ENCODE measurements at regions not wholly inside any gene's neighbourhood (a gene's known extent, or its start where the extent isn't known, plus 50 kb on each side); places are given as distances from the start of the nearest gene placed in this dataset.

DNA sequence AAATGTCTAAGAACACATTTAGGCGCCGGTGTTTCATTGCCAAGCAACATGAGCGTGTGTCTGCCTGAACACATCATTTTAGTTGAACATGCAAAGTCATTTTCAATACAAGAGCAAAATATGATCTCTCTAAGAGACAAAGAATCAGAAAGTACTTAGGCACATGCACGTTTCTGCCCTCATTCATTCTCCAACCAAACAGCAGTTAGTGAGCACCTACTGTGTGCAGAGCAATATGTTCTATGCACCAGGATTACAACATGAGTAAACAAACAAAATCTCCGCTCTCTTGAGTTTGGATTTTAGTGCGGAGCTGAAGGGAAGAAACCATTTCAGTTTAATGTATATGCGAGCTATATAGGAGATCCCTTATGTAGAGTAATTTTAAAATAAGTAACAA lies 71.6 kb upstream of the KLF6 start:
- DNase-seq, result no peak

DNA sequence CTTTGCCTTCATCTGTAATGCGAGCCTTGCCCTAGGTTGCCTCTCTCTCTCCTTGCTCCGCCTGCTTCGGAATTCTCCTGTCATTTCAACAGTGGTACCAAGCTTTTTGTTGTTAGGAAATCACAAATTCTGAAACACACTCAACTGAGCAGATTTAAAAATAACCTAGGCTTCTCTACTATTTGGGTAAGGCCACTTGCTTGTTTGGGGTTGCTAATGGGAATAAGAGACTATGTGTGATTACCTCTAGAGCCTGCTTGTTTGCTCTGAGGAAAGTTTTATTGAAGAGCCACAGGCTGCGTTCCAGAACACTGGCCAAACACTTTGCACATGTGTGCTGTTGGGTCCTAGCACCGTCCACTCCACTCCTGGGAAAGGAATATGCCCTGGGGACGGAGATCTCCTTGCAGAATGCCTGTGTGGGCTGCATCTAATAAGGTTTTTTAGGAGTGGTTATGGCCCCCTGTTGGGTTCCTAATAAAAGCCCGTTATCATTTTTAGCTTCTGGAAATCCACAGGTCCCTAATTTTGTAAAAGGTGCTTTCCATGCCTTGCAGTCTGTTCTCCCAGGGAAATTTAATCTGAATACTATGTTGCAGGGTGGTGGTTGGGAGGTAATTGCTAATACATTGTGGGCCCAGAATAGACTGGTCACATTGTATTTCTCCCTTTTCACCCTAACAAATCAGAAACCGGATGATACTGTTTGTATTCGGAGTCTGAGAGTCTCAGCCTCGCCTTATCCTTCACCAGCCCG lies 68.7 kb upstream of the KLF6 start:
- DNase-seq, result no peak

- no peak for DNase-seq
These were observed 68.0 kb upstream of the KLF6 start for GRCh38 chr10:3853016-3853415.

DNA sequence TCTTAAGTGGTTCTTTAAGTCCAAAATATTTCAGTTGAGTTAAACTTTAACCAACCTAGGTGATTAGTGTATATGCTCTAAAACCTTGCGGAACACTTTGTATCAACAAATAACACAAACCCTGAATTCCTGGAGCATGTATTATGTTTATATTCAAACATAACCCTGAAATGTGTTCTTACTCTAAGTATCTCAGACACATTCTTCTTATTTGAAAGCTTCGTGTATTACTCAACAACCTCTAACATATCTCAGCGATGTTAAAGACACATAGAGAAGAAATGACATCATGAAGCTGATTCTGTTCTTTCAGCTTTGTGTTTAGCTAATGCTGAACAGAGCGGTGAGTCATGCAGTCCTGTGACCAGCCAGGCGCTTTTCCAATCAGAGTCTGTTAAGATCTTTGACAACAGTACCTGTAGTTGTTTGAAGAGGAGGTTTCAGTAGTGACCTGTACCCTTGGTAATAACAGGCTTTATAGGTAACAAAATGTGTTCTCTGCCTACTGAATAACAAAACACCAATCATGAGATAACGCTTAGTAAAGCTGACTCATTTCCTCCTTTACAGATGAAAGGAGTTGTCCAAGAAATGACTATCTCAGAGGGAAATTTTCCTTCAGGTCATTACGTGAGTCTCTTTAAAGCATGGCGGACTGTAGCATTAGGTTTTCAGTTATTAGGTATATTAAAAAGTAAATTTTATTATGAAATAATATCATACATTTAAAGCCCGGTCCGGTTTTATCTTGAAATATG lies 67.3 kb upstream of the KLF6 start:
- peak; percentile 29 to 86 (median 56) for DNase-seq

- no peak for DNase-seq
These were observed 66.3 kb upstream of the KLF6 start for GRCh38 chr10:3850999-3851937.

GRCh38 chr10:3848775-3849635 lies 64.0 kb upstream of the KLF6 start:
- no peak for DNase-seq

DNA sequence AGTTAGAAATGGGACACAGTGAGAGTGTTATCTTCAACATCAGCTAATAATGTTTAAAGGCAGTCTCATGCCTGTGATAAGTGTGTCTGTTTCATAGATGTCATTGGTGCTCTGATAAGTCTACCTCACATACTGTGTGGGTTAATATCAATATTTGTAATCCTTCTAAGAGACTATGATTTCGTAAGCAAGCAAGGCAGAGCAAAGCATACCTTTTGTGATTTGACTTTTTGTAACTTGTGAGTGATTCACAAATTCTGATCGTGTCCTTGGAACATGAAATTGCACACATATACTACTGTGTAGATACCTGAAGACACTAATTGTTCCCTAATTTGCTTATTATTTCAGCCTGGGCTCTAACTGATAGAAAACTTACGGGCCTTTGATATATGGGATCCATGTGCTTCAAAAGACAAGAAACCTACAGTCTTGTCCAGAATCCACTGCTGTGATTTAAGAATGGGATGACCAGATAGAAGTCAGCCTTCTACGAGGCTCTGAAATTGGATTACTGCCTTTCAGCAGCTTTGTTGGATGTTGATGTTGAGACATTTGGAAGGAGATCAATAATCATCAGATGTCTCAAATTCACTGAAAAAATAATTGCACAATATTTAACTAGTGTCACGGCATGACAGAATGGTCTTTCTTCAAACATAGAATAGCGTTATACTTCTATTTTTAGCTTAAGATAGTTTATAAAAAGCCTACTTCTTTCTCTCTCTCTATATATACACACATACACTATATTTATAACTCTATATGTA lies 63.2 kb upstream of the KLF6 start:
- no peak for DNase-seq

DNA sequence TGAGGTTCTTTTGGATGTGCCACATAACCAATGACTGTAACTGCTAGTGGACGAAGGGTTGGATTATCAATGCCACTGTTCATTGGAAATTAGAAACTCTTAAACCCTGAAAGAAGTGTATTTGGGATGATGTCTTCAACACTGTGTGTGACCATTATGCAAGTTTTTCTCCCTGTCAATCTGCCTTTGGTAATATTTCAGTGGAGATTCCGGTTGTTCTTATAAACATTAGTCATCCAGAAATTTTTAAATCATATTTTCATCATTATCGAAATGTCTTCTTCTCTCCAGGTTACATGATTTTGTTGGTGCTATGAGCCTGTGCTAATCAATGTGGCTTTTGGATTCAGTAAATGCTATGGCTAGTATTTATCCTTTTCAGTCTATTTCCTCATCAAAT lies 61.7 kb upstream of the KLF6 start:
- DNase-seq, result no peak

- no peak for DNase-seq
These were observed 59.5 kb upstream of the KLF6 start for GRCh38 chr10:3844491-3845025.

DNA sequence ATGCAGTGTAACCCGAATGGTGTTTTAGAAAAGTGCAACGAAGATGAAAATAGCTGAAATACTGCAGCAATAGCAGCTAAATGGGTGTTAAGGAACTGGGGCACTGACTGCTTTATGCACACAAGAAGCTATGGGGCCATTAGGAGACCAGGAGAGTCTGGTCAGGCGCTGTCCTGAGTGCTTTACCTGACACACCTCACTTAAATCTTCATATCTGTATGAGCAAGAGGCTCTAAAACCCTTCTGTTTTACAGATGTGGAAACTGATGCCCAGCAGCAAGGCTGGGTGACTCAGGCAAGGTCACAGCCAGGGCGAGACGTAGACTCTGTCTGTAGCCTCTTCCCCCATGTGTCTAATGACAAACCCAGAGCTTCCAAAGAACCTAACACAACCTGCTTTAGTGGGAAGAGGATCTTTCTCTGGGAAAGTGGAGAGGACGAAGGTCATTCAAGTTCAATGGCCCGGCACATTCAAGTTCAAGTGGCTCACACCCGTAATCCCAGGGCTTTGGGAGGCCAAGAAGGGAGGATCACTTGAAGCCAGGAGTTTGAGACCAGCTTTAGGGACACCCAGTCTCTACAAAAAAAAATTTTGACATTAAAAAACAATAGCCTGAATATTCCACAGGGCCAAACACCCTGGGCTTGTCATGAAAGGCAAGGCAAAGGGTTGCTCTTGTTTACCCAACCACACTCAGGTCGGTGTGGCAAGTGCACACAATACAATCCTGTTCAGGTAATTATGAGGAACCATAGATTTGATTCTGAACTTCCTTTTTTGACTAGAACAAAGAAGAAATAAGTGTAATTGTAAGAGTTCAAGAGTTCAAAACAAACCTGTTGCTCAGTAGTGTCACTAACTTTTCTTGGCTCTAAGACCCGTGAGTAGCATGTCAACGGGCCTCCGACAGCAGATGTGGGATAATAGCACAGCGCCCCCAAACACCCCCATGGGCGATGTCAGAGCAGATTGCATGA lies 53.7 kb upstream of the KLF6 start:
- no peak for DNase-seq

GRCh38 chr10:3837647-3838459 lies 52.8 kb upstream of the KLF6 start:
- DNase-seq, result no peak

- peak in 1 of 5 donors; percentile 40 for DNase-seq
These were observed 51.3 kb upstream of the KLF6 start for GRCh38 chr10:3836222-3836820.

DNA sequence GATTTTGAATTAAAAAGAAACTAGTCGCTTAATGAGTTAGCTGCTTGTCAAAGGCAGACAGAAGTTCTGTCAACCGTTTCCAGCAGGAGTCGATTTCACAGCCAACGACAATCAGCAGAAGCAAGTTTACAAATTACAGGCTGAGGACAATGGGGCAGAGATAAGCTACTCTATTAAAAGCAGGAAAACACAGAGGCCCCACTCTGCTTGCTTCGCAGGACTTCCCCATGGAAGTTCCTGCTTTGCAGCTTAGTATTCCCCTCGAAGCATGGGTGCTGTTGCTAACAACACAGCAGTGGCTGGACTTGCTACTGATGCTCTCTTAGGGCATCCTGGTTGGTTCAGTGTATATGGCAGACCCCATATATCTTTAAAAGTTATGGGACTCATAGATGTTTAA lies 50.8 kb upstream of the KLF6 start:
- DNase-seq, result no peak

DNA sequence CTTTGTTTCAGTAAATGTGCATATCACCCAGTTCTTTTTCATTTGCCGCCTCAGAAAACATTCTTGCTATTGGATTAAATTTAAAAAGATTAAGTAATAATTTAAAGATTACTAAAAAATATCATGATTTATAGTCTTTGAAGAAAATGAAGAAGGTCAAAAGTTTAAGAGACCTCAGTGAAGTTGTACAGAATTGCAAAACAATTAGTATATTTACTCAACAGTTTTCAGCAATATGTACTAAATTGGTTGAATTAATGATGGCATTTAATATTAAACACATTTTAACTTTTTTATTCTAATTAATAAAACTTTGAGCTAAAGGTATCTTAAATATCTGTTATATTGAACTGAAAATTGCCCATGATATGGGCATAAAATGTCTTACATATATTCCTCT lies 49.9 kb upstream of the KLF6 start:
- no peak for DNase-seq
